Thyroid gland (tissue), 4 donors: ENCODE measurements at regions not wholly inside any gene's neighbourhood (a gene's known extent, or its start where the extent isn't known, plus 50 kb on each side); places are given as distances from the start of the nearest gene placed in this dataset.
"Not testable (repeated sequence)": the region's sequence is repeated elsewhere in the genome, so short reads cannot be mapped to it uniquely, and the experiment has no call there.

Experiments
- DNase-seq, 2 donors: peaks; one replicate each; pipeline ENCODE4 v3.0.0-alpha.2; 2019
- H3K27ac ChIP-seq, 3 donors: fragments of 200-600 bp; sonication (generic); 1 replicate in 2 of 3; 2 replicates in 1 of 3; pipeline ENCODE4 v1.5.1; 2016 to 2019; ENCODE audit warnings: mild to moderate bottlenecking in 1 of 3, moderate library complexity in 1 of 3
- H3K27me3 ChIP-seq: fragments of 200-600 bp; sonication (generic); one replicate; pipeline ENCODE4 v1.5.1; 2019
- H3K36me3 ChIP-seq, 2 donors: fragments of 200-600 bp; sonication (generic); one replicate each; pipeline ENCODE4 v1.5.1; 2016 to 2019
- H3K4me1 ChIP-seq, 2 donors: fragments of 200-600 bp; sonication (generic); one replicate each; pipeline ENCODE4 v1.5.1; 2017 to 2019
- H3K4me3 ChIP-seq, 3 donors: fragments of 200-600 bp; sonication (generic); replicated peaks in 1 of 3; 1 replicate in 2 of 3; 2 replicates in 1 of 3; pipeline ENCODE4 v1.5.1; 2016; ENCODE audit warnings: mild to moderate bottlenecking in 1 of 3
- H3K9me3 ChIP-seq: fragments of 200-600 bp; sonication (generic); one replicate; pipeline ENCODE4 v1.5.1; 2017
- CTCF ChIP-seq, 6 experiments: fragments of 200-600 bp in 3 of 6; fragments of 450-650 bp in 3 of 6; sonication (generic) in 3 of 6; IDR thresholded peaks; one replicate each; pipeline ENCODE4 v1.5.1; 2016 to 2019; ENCODE audit warnings: antibody characterized with exemption in 6 of 6, mild to moderate bottlenecking in 2 of 6, inconsistent platforms in 1 of 6, moderate library complexity in 1 of 6
- POLR2A ChIP-seq, 2 donors: fragments of 450-650 bp; IDR thresholded peaks; one replicate each; pipeline ENCODE4 v1.6.1; 2017; ENCODE audit warnings: antibody characterized with exemption in 2 of 2, mild to moderate bottlenecking in 2 of 2, moderate library complexity in 1 of 2
- WGBS, 2 donors: methylation state at CpG; one replicate each; pipeline ENCODE4 v1.1.5; 2017; 5-methylcytosine and 5-hydroxymethylcytosine counted together
- intact Hi-C: fragments of 100-400 bp; cut with DNase I; formaldehyde crosslinking; loops from one replicate; pipeline ENCODE4 v1.15.1; 2023

GRCh38 chr2:58594175-58594574 is 353.1 kb upstream of the FANCL start:
- 53 to 62% methylated on average over 4 of the region's 4 CpGs for WGBS, 2 donors
- H3K9me3 ChIP-seq, result no peaks in the 10 kb centered on the region
- DNase-seq, result no peak
- no peaks in the 10 kb centered on the region for H3K36me3 ChIP-seq
- H3K27ac ChIP-seq, result no peak overlapping the region
- intact Hi-C loops, result no loop called here
- no peaks in the 10 kb centered on the region for H3K4me1 ChIP-seq
- H3K4me3 ChIP-seq, result no peak overlapping the region
- TF ChIP-seq POLR2A (IDR thresholded peaks at IDR 0.05) (no peak), CTCF (IDR thresholded peaks at IDR 0.05) (no peak)
- H3K27me3 ChIP-seq, result no peaks in the 10 kb centered on the region

GRCh38 chr2:58586178-58586577 is 345.1 kb upstream of the FANCL start:
- not testable (repeated sequence) for H3K4me1 ChIP-seq

GRCh38 chr2:58585233-58585632 is 344.1 kb upstream of the FANCL start:
- Histone ChIP-seq H3K4me3 (no peak overlapping the region), H3K4me1 (no peaks in the 10 kb centered on the region), H3K27me3 (no peaks in the 10 kb centered on the region), H3K9me3 (no peaks in the 10 kb centered on the region), H3K27ac (no peak overlapping the region), H3K36me3 (no peaks in the 10 kb centered on the region)
- intact Hi-C loops, result no loop called here
- no peak for DNase-seq
- no peak for TF ChIP-seq POLR2A (IDR thresholded peaks at IDR 0.05)
- no peak for TF ChIP-seq CTCF (IDR thresholded peaks at IDR 0.05)
- WGBS, 2 donors, result 94 to 96% methylated on average over 5 of the region's 5 CpGs

More at GRCh38 chr2:58586178-58586577, 345.1 kb upstream of the FANCL start:
- 97 to 99% methylated on average over 5 of the region's 5 CpGs for WGBS, 2 donors
- H3K4me3 ChIP-seq, H3K27ac ChIP-seq, DNase-seq, H3K27me3 ChIP-seq, H3K36me3 ChIP-seq, H3K9me3 ChIP-seq, intact Hi-C loops: not testable (repeated sequence)

GRCh38 chr2:58584606-58585118 is 343.5 kb upstream of the FANCL start:
- H3K27ac ChIP-seq, result no peak overlapping the region
- TF ChIP-seq CTCF (IDR thresholded peaks at IDR 0.05), result no peak
- no peak for DNase-seq
- intact Hi-C loops, result no loop called here
- no peaks in the 10 kb centered on the region for H3K27me3 ChIP-seq
- no peaks in the 10 kb centered on the region for H3K36me3 ChIP-seq
- 89% methylated on average over 4 of the region's 4 CpGs for WGBS, 2 donors
- no peaks in the 10 kb centered on the region for H3K9me3 ChIP-seq
- H3K4me1 ChIP-seq, result no peaks in the 10 kb centered on the region
- no peak overlapping the region for H3K4me3 ChIP-seq

GRCh38 chr2:58578276-58578675 is 337.2 kb upstream of the FANCL start:
- intact Hi-C loops, result no loop called here
- Histone ChIP-seq H3K4me3 (no peak overlapping the region), H3K27me3 (no peaks in the 10 kb centered on the region), H3K36me3 (no peaks in the 10 kb centered on the region), H3K9me3 (no peaks in the 10 kb centered on the region), H3K4me1 (no peaks in the 10 kb centered on the region), H3K27ac (no peak overlapping the region)
- no peak for DNase-seq
- 92 to 97% methylated on average over 2 of the region's 2 CpGs for WGBS, 2 donors
- no peak for TF ChIP-seq POLR2A (IDR thresholded peaks at IDR 0.05)
- no peak for TF ChIP-seq CTCF (IDR thresholded peaks at IDR 0.05)

GRCh38 chr2:58574873-58575272 is 333.7 kb upstream of the FANCL start:
- no peaks in the 10 kb centered on the region for H3K4me1 ChIP-seq
- DNase-seq, result no peak
- no peak for TF ChIP-seq CTCF (IDR thresholded peaks at IDR 0.05)
- no peak for TF ChIP-seq POLR2A (IDR thresholded peaks at IDR 0.05)
- no peaks in the 10 kb centered on the region for H3K27me3 ChIP-seq
- H3K27ac ChIP-seq, result no peak overlapping the region
- H3K9me3 ChIP-seq, result no peaks in the 10 kb centered on the region
- no peak overlapping the region for H3K4me3 ChIP-seq
- intact Hi-C loops, result no loop called here
- no peaks in the 10 kb centered on the region for H3K36me3 ChIP-seq
- 85 to 87% methylated on average over 4 of the region's 4 CpGs for WGBS, 2 donors
